Fibroblast of mammary gland (primary cell): ENCODE measurements at regions not wholly inside any gene's neighbourhood (a gene's known extent, or its start where the extent isn't known, plus 50 kb on each side); places are given as distances from the start of the nearest gene placed in this dataset.

ENCODE experiments used
- DNase-seq: peaks from one replicate; pipeline ENCODE4 v3.0.0-alpha.2; 2010; ENCODE audit warnings: low read depth
- H3K4me3 ChIP-seq: 2 replicates; pipeline ENCODE4 v1.5.1; 2011; ENCODE audit warnings: low read depth, mild to moderate bottlenecking, low read length, moderate library complexity; ENCODE audit not compliant: control insufficient read depth
- TF ChIP-seq, protein P1 (sequence below): conservative IDR thresholded peaks from 2 replicates; pipeline ENCODE4 v1.5.1; 2011; ENCODE audit warnings: low read depth, low read length, inconsistent platforms; ENCODE audit not compliant: control insufficient read depth, insufficient read depth

DNA sequence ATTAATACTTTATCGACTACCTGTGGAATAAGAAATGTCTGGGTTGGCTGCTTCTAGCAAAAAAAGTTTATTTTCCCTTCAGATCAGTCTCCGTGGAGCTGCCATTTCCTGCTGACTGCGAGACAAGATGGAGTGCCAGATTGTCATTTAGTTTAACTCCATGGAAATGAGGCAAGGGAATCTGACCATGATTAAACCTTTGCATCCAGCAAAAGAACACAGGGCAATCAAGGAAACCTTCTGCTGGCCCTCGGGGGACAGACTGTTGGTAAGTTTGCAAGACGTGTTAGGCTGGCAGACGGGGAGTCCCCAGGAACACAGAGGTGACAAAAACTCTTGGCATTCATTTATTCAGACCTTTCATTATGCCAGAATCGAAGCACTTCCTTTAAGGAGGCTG is 52.2 kb upstream of the SPACA1 start:
- TF ChIP-seq, protein P1, sequence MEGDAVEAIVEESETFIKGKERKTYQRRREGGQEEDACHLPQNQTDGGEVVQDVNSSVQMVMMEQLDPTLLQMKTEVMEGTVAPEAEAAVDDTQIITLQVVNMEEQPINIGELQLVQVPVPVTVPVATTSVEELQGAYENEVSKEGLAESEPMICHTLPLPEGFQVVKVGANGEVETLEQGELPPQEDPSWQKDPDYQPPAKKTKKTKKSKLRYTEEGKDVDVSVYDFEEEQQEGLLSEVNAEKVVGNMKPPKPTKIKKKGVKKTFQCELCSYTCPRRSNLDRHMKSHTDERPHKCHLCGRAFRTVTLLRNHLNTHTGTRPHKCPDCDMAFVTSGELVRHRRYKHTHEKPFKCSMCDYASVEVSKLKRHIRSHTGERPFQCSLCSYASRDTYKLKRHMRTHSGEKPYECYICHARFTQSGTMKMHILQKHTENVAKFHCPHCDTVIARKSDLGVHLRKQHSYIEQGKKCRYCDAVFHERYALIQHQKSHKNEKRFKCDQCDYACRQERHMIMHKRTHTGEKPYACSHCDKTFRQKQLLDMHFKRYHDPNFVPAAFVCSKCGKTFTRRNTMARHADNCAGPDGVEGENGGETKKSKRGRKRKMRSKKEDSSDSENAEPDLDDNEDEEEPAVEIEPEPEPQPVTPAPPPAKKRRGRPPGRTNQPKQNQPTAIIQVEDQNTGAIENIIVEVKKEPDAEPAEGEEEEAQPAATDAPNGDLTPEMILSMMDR: no peak
- no peak for DNase-seq
- H3K4me3 ChIP-seq: no peak overlapping the region

DNA sequence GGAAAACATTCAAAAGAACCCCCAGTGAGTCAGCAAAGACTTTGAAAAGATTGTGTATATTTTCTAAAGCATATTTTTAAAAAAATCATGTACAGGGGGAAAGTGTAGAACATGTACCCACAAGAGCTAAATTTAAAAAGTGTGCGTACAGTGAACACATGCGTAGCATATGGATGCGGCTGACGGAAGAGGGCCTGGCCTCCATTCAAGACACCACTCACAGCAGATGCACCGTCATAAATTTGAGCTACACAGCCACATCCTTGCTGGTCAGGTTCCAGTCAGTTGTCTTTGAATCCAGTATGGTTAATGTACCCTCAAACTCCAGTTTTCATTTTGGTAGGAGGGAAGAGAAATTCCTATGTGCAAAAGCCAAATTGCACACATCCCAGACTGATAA is 54.3 kb upstream of the SPACA1 start:
- TF ChIP-seq, protein P1: no peak
- DNase-seq: peak; percentile 42

DNA sequence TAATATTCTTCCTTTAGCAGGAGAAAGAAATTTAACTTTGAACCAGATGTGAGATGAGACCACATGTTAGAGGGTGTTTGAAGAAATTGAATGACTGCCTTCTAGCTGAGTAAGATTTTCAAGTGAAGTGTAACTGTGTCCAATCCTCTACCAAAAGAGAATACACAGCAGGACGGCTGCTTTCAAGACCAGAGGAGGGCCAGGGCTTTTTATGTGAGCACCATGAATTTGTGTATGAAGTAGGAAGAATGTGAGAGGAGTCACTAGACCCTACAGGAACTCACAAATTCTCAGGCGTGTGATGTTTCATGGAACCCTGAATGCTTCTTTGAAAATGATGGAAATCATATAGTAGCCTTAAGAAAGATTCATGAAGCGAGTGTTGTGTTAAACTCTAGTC is 56.8 kb upstream of the SPACA1 start:
- no peak overlapping the region for H3K4me3 ChIP-seq
- TF ChIP-seq, protein P1: no peak
- DNase-seq: no peak

More for the DNA sequence above, 54.3 kb upstream of the SPACA1 start:
- no peak overlapping the region for H3K4me3 ChIP-seq

DNA sequence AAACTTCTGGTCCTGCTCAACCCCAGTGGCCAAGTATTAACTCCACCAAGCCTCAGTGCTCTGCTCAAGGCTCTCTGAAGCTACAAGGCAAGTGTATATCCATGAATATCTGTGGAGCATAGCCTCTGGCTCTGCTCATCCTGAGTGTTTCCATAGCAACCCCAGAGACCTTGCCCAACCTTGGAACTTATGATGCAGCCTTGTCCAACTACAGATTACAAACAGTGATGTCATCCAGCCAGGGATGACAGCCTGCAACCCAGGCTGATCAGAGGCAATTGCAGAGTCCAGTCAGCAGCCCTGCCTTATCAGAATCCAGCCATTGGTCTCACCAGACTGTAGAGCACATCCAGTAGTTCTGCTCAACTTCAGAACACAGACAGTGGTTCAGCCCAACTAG is 65.5 kb upstream of the SPACA1 start:
- no peak overlapping the region for H3K4me3 ChIP-seq
- DNase-seq: peak; percentile 27
- TF ChIP-seq, protein P1: no peak

DNA sequence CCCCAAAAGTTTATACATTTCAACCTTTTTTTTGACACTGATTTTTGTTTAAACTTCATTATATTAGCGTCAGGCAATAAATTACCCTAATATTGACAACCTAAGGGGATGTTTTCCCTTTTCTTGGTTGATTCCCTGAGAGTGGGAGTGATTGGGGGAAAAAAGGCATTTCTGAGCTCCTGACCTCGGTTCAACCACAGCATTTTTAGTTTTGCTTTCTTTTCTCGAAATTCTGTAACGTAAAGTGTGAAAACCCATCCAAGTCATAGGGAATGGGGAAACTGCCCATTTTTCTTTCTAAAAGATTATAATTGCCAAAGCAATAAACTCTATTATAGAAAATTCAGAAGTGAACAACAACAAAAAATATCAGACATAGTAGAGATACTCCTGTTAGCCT is 67.9 kb upstream of the SPACA1 start:
- DNase-seq: no peak
- H3K4me3 ChIP-seq: no peak overlapping the region
- TF ChIP-seq, protein P1: no peak

DNA sequence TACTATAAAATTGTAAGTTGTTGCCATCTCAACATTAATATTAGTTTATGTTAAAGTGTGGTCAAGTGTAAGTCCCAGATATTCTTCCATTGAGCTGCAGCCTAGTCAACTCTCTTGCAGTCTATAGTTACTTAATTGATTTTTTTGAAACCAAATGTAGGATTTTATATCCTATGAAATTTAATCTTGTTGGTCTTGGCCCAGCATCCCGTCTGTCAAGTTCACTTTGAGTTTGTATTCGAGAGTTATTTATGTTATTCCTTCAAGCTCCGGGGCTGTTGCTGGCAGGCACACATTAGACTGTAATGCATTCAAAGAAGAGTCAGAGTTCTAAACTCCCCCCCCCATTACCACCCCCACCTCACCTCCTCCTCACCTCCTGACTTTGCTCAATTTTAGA is 71.0 kb upstream of the SPACA1 start:
- no peak for DNase-seq
- TF ChIP-seq, protein P1: no peak
- H3K4me3 ChIP-seq: no peak overlapping the region

DNA sequence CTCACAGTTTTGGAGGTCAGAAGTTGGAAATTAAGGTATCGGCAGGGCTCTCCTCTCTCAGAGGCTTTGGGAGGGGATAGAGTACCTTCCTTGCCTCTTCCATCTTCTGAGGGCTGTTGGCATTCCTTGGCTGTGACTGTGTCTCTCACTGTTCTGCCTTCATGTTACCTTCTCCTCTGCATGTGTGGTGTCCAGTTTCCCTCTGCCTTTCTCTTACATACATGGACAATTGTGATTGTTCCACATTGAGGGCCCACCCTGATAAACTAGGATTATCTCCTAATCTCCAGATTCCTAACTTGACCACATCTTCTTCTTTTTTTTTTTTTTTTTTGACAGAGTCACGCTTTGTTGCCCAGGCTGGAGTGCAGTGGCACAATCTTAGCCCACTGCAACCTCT is 72.1 kb upstream of the SPACA1 start:
- no peak for DNase-seq

More for the DNA sequence above, 72.1 kb upstream of the SPACA1 start:
- TF ChIP-seq, protein P1: no peak
- no peak overlapping the region for H3K4me3 ChIP-seq
